Vagina (tissue), 2 donors: ENCODE measurements at regions not wholly inside any gene's neighbourhood (a gene's known extent, or its start where the extent isn't known, plus 50 kb on each side); places are given as distances from the start of the nearest gene placed in this dataset.

ENCODE experiments used
- DNase-seq, 2 donors: peaks; one replicate each; pipeline ENCODE4 v3.0.0-alpha.2; 2017; ENCODE audit errors: extremely low spot score in 2 of 2
- H3K27ac ChIP-seq: fragments of 200-600 bp; sonication (generic); one replicate; pipeline ENCODE4 v1.5.1; 2019
- H3K27me3 ChIP-seq: fragments of 200-600 bp; sonication (generic); one replicate; pipeline ENCODE4 v1.5.1; 2019
- H3K36me3 ChIP-seq, 2 donors: fragments of 200-600 bp; sonication (generic); one replicate each; pipeline ENCODE4 v1.5.1; 2017 to 2019
- H3K4me1 ChIP-seq: fragments of 200-600 bp; sonication (generic); one replicate; pipeline ENCODE4 v1.5.1; 2019
- H3K4me3 ChIP-seq, 2 donors: fragments of 200-600 bp; sonication (generic); 1 replicate in 1 of 2; 2 replicates in 1 of 2; pipeline ENCODE4 v1.5.1; 2016 to 2019
- H3K9me3 ChIP-seq: fragments of 200-600 bp; sonication (generic); one replicate; pipeline ENCODE4 v1.5.1; 2019
- CTCF ChIP-seq, 3 experiments: fragments of 450-650 bp in 2 of 3; fragments of 200-600 bp in 1 of 3; sonication (generic) in 1 of 3; IDR thresholded peaks; one replicate each; pipeline ENCODE4 v1.5.1; 2017 to 2019; ENCODE audit warnings: antibody characterized with exemption in 3 of 3, mild to moderate bottlenecking in 2 of 3, moderate library complexity in 2 of 3
- POLR2A ChIP-seq, 2 donors: fragments of 450-650 bp; IDR thresholded peaks; one replicate each; pipeline ENCODE4 v1.6.1; 2017; ENCODE audit warnings: antibody characterized with exemption in 2 of 2, mild to moderate bottlenecking in 2 of 2, moderate library complexity in 2 of 2
- POLR2AphosphoS5 ChIP-seq, 2 donors: sonication (generic); formaldehyde crosslinking; IDR thresholded peaks; one replicate each; pipeline ENCODE4 v1.9.0; 2017; ENCODE audit warnings: antibody characterized with exemption in 2 of 2, mild to moderate bottlenecking in 2 of 2, low read depth in 1 of 2; ENCODE audit not compliant: insufficient read depth in 1 of 2
- intact Hi-C: fragments of 100-400 bp; cut with DNase I; formaldehyde crosslinking; loops from one replicate; pipeline ENCODE4 v1.15.1; 2023

DNA sequence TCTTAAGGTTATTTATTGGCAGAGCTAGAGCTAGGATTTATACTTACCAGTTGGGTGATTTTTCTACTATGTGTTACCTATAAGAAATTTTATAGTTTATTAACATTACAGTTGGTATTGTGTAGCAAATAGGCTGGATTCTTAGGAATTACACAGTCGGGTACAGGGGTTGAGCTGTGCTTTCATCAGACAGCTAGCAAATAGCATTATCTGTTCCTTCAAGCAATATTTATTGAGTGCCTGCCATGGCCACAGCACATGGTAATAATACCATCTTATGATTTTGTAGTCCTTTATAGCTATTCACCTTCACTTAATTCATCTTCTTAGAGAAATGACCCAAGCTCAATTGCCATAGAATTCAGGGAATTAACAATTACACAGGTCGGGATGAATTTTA lies 109.4 kb upstream of the PACRGL start:
- Histone ChIP-seq H3K27me3 (no peaks in the 10 kb centered on the region), H3K27ac (no peak overlapping the region)

GRCh38 chr4:20591571-20591970 lies 108.7 kb upstream of the PACRGL start:
- no peaks in the 10 kb centered on the region for H3K27me3 ChIP-seq
- H3K9me3 ChIP-seq = no peaks in the 10 kb centered on the region
- no peak for TF ChIP-seq POLR2AphosphoS5 (IDR thresholded peaks at IDR 0.05; ENCODE audit: insufficient read depth in 1 of 2, low read depth in 1 of 2)
- TF ChIP-seq CTCF (IDR thresholded peaks at IDR 0.05) = no peak
- no peaks in the 10 kb centered on the region for H3K36me3 ChIP-seq
- intact Hi-C loops = no loop called here
- no peak for DNase-seq
- no peak overlapping the region for H3K4me3 ChIP-seq
- no peak overlapping the region for H3K27ac ChIP-seq
- H3K4me1 ChIP-seq = no peaks in the 10 kb centered on the region

More for the DNA sequence above, 109.4 kb upstream of the PACRGL start:
- Histone ChIP-seq H3K9me3 (no peaks in the 10 kb centered on the region), H3K4me1 (no peaks in the 10 kb centered on the region), H3K4me3 (no peak overlapping the region), H3K36me3 (no peaks in the 10 kb centered on the region)
- intact Hi-C loops = no loop called here
- no peak for DNase-seq
- no peak for TF ChIP-seq CTCF (IDR thresholded peaks at IDR 0.05)
- no peak for TF ChIP-seq POLR2AphosphoS5 (IDR thresholded peaks at IDR 0.05; ENCODE audit: insufficient read depth in 1 of 2, low read depth in 1 of 2)
- no peak for TF ChIP-seq POLR2A (IDR thresholded peaks at IDR 0.05)

- Histone ChIP-seq H3K36me3 (no peaks in the 10 kb centered on the region), H3K9me3 (no peaks in the 10 kb centered on the region), H3K4me1 (no peaks in the 10 kb centered on the region), H3K27ac (no peak overlapping the region), H3K4me3 (no peak overlapping the region), H3K27me3 (no peaks in the 10 kb centered on the region)
- intact Hi-C loops = no loop called here
- no peak for TF ChIP-seq POLR2AphosphoS5 (IDR thresholded peaks at IDR 0.05; ENCODE audit: insufficient read depth in 1 of 2, low read depth in 1 of 2)
- TF ChIP-seq CTCF (IDR thresholded peaks at IDR 0.05) = no peak
- TF ChIP-seq POLR2A (IDR thresholded peaks at IDR 0.05) = no peak
- no peak for DNase-seq
These were observed 108.2 kb upstream of the PACRGL start for GRCh38 chr4:20592013-20592412.

DNA sequence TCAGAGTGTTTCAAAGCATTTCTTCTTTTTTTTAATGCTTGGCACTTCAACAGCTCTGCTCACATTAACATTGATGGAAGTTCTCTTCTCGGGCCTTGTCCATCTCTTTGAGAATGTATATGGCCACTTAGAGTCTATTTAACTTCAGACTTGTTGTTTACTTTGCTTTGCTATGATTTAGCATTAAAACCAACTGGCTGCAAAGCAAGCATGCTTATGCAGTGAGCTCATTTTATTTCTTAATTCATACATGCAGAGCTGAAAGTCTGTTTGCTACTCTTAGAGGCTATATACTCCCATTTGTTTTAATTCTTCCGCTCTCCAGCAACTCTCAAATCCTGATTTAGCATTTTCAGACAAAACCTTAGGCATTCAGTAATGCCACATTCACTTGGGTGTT lies 107.6 kb upstream of the PACRGL start:
- intact Hi-C loops = no loop called here
- Histone ChIP-seq H3K27ac (no peak overlapping the region), H3K4me1 (no peaks in the 10 kb centered on the region), H3K27me3 (no peaks in the 10 kb centered on the region), H3K9me3 (no peaks in the 10 kb centered on the region), H3K36me3 (no peaks in the 10 kb centered on the region), H3K4me3 (no peak overlapping the region)
- no peak for TF ChIP-seq POLR2AphosphoS5 (IDR thresholded peaks at IDR 0.05; ENCODE audit: insufficient read depth in 1 of 2, low read depth in 1 of 2)
- no peak for TF ChIP-seq POLR2A (IDR thresholded peaks at IDR 0.05)
- TF ChIP-seq CTCF (IDR thresholded peaks at IDR 0.05) = no peak
- DNase-seq = no peak

DNA sequence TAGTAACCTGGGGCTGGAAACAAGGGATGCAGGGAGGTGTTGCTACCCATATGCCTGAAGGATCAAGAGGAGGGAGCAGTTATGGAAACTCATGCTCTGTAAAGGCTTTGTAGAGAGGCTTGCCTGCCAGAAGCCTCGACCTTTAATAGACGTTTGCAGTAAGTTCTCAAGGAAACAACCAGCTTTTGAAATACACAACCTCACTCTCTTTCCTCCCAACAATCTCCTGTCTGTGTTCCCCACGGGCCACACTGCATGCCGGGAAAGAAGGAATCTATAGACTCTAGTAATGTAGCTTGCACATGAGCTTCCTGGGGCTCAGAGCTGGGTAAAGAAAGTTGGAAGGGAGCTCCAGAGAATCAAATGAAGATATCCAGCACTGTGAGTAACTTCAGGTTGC lies 101.6 kb upstream of the PACRGL start:
- Histone ChIP-seq H3K9me3 (no peaks in the 10 kb centered on the region), H3K4me1 (no peaks in the 10 kb centered on the region), H3K4me3 (no peak overlapping the region), H3K36me3 (no peaks in the 10 kb centered on the region), H3K27me3 (no peaks in the 10 kb centered on the region), H3K27ac (no peak overlapping the region)
- no peak for DNase-seq
- TF ChIP-seq POLR2A (IDR thresholded peaks at IDR 0.05) (no peak), CTCF (IDR thresholded peaks at IDR 0.05) (no peak), POLR2AphosphoS5 (IDR thresholded peaks at IDR 0.05; ENCODE audit: insufficient read depth in 1 of 2, low read depth in 1 of 2) (no peak)
- intact Hi-C loops = no loop called here
